HCT116 (cell line): ENCODE measurements at regions not wholly inside any gene's neighbourhood (a gene's known extent, or its start where the extent isn't known, plus 50 kb on each side); places are given as distances from the start of the nearest gene placed in this dataset.

Experiments used
- ATAC-seq: fragments of 200-7000 bp; cut with Tn5 transposase; 2 replicates; pipeline ENCODE4 v1.9.1; 2020; ENCODE audit warnings: mild to moderate bottlenecking, moderate library complexity
- BruUV-seq: library from RNA; stranded (reverse); fragments of 400-500 nt; replicated peaks from 2 replicates; lab custom pipeline; 2021; lab: Mats Ljungman, UMichigan
- CTCF ChIA-PET: fragments of 300-600 bp; sonication (Branson Sonifier 250); formaldehyde crosslinking; loops from one replicate; lab custom pipeline; 2021; ENCODE audit warnings: antibody characterized with exemption; lab: Charles Lee
- POLR2A ChIA-PET: fragments of 300-600, 350-600 bp; sonication (Branson Sonifier 250); formaldehyde crosslinking; loops from one replicate; lab custom pipeline; 2021; ENCODE audit warnings: antibody characterized with exemption; lab: Charles Lee
- RAD21 ChIA-PET, 2 experiments: fragments of 300-600 bp; sonication (Branson Sonifier 250); formaldehyde crosslinking; loops; one replicate each; lab custom pipeline; 2023; ENCODE audit warnings: low total read pairs in 2 of 2; ENCODE audit not compliant: uncharacterized antibody in 2 of 2, unreplicated experiment in 2 of 2, low non-redundant PET in 1 of 2; lab: Charles Lee
- DNase-seq: peaks from one replicate; pipeline ENCODE4 v3.0.0-alpha.2; 2010; ENCODE audit warnings: low read depth, low spot score
- H2AFZ ChIP-seq: fragments of 200-600 bp; shearing (Covaris generic), sonication (generic); 2 replicates; pipeline ENCODE4 v1.6.1; 2017; ENCODE audit warnings: low read depth, mixed run types, mixed read lengths, antibody characterized with exemption, low read length; ENCODE audit not compliant: poor library complexity, severe bottlenecking
- H3K27ac ChIP-seq: 2 replicates; pipeline ENCODE4 v1.5.1; 2012; ENCODE audit warnings: low read depth, low read length
- H3K27me3 ChIP-seq: fragments of 200-600 bp; sonication (generic); 2 replicates; pipeline ENCODE4 v1.6.1; 2016; ENCODE audit warnings: mixed run types, low read length, mixed read lengths; ENCODE audit not compliant: insufficient read depth
- H3K36me3 ChIP-seq, 2 experiments: fragments of 200-500 bp in 1 of 2; fragments of 200-600 bp in 1 of 2; sonication (Bioruptor generic) in 1 of 2; sonication (generic) in 1 of 2; 2 replicates each; pipeline versions ENCODE4 v1.5.1 to v1.6.1; 2014 to 2016; ENCODE audit warnings: low read length in 2 of 2, inconsistent platforms in 1 of 2, mixed read lengths in 1 of 2, mixed run types in 1 of 2; ENCODE audit not compliant: insufficient read depth in 2 of 2, control insufficient read depth in 1 of 2
- H3K4me1 ChIP-seq, 2 experiments: fragments of 200-600 bp in 1 of 2; sonication (generic) in 1 of 2; 2 replicates each; pipeline versions ENCODE4 v1.5.1 to v1.6.1; 2012 to 2017; ENCODE audit warnings: low read length in 2 of 2, inconsistent platforms in 1 of 2, mild to moderate bottlenecking in 1 of 2, mixed read lengths in 1 of 2, mixed run types in 1 of 2, moderate library complexity in 1 of 2; ENCODE audit not compliant: insufficient read depth in 2 of 2, control insufficient read depth in 1 of 2
- H3K4me2 ChIP-seq: fragments of 200-600 bp; sonication (generic); 2 replicates; pipeline ENCODE4 v1.6.1; 2017; ENCODE audit warnings: mixed run types, low read length, mixed read lengths
- H3K4me3 ChIP-seq, 2 experiments: fragments of 200-600 bp in 1 of 2; sonication (generic) in 1 of 2; replicated peaks in 1 of 2; 2 replicates each; pipeline ENCODE4 v1.5.1; 2011 to 2016; ENCODE audit warnings: low read length in 2 of 2, control low read depth in 1 of 2, low read depth in 1 of 2, mild to moderate bottlenecking in 1 of 2, mixed read lengths in 1 of 2, mixed run types in 1 of 2
- H3K79me2 ChIP-seq: fragments of 200-600 bp; sonication (generic); 2 replicates; pipeline ENCODE4 v1.6.1; 2017; ENCODE audit warnings: mild to moderate bottlenecking, mixed run types, low read length, moderate library complexity, mixed read lengths; ENCODE audit not compliant: insufficient read depth
- H3K9ac ChIP-seq: fragments of 200-600 bp; sonication (generic); 2 replicates; pipeline ENCODE4 v1.6.1; 2016; ENCODE audit warnings: low read length, mixed read lengths
- H3K9me2 ChIP-seq: fragments of 200-600 bp; sonication (generic), shearing (Covaris generic); 2 replicates; pipeline ENCODE4 v1.6.1; 2017; ENCODE audit warnings: mixed run types, mild to moderate bottlenecking, moderate library complexity; ENCODE audit not compliant: insufficient read depth
- H3K9me3 ChIP-seq, 2 experiments: fragments of 200-500 bp in 1 of 2; fragments of 200-600 bp in 1 of 2; sonication (Bioruptor generic) in 1 of 2; sonication (generic) in 1 of 2; 2 replicates each; pipeline ENCODE4 v1.6.1; 2014 to 2017; ENCODE audit warnings: low read length in 2 of 2, mixed read lengths in 2 of 2, inconsistent platforms in 1 of 2, low read depth in 1 of 2, mild to moderate bottlenecking in 1 of 2, mixed run types in 1 of 2, moderate library complexity in 1 of 2; ENCODE audit not compliant: control insufficient read depth in 1 of 2, insufficient read depth in 1 of 2
- H4K20me1 ChIP-seq: fragments of 200-600 bp; sonication (generic), shearing (Covaris generic); 2 replicates; pipeline ENCODE4 v1.6.1; 2017; ENCODE audit warnings: mixed run types, mild to moderate bottlenecking, moderate library complexity; ENCODE audit not compliant: insufficient read depth
- FOSL1 ChIP-seq: IDR thresholded peaks from 2 replicates; pipeline ENCODE4 v1.6.1; 2012; ENCODE audit warnings: low read depth
- SRF ChIP-seq: IDR thresholded peaks from 2 replicates; pipeline ENCODE4 v1.6.1; 2012; ENCODE audit warnings: low read depth
- intact Hi-C: fragments of 100-400 bp; cut with micrococcal nuclease; formaldehyde crosslinking; loops from 2 replicates; pipeline ENCODE4 v1.10.0; 2022
- TF ChIP-seq, protein P1 (sequence below), 3 experiments: fragments of 200-600 bp in 1 of 3; sonication (generic) in 1 of 3; IDR thresholded peaks in 2 of 3; conservative IDR thresholded peaks in 1 of 3; 2 replicates each; pipeline ENCODE4 v1.5.1; 2012 to 2017; ENCODE audit warnings: low read depth in 2 of 3, low read length in 2 of 3, antibody characterized with exemption in 1 of 3, borderline replicate concordance in 1 of 3, control low read depth in 1 of 3, mild to moderate bottlenecking in 1 of 3, mixed read lengths in 1 of 3, mixed run types in 1 of 3, moderate library complexity in 1 of 3; ENCODE audit not compliant: insufficient read depth in 1 of 3
- TF ChIP-seq, protein P2 (sequence below): IDR thresholded peaks from 2 replicates; pipeline ENCODE4 v1.6.1; 2012; ENCODE audit warnings: low read depth

DNA sequence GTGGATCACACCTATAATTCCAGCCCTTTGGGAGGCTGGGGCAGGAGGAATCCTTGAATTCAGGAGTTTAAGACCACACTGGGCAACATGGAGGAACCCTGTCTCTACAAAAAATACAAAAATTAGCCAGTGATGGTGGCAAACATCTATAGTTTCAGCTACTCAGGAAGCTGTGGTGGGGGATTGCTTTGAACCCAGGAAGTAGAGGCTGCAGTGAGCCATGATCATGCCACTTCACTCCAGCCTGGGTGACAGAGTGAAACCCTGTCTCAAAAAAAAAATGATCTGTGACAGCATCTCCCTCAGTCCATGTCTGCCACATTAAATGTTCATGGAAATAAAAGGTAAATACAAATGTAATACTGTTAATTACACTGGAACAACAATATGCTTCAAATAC is 121.4 kb upstream of the COL5A2 start (continued):
- TF ChIP-seq, protein P1, sequence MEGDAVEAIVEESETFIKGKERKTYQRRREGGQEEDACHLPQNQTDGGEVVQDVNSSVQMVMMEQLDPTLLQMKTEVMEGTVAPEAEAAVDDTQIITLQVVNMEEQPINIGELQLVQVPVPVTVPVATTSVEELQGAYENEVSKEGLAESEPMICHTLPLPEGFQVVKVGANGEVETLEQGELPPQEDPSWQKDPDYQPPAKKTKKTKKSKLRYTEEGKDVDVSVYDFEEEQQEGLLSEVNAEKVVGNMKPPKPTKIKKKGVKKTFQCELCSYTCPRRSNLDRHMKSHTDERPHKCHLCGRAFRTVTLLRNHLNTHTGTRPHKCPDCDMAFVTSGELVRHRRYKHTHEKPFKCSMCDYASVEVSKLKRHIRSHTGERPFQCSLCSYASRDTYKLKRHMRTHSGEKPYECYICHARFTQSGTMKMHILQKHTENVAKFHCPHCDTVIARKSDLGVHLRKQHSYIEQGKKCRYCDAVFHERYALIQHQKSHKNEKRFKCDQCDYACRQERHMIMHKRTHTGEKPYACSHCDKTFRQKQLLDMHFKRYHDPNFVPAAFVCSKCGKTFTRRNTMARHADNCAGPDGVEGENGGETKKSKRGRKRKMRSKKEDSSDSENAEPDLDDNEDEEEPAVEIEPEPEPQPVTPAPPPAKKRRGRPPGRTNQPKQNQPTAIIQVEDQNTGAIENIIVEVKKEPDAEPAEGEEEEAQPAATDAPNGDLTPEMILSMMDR (IDR thresholded peaks at IDR 0.05 in 2 of 3, conservative IDR thresholded peaks at IDR 0.05 in 1 of 3; ENCODE audit: borderline replicate concordance in 1 of 3, insufficient read depth in 1 of 3, low read depth in 2 of 3, low read length in 2 of 3) = no peak
- TF ChIP-seq, protein P2, sequence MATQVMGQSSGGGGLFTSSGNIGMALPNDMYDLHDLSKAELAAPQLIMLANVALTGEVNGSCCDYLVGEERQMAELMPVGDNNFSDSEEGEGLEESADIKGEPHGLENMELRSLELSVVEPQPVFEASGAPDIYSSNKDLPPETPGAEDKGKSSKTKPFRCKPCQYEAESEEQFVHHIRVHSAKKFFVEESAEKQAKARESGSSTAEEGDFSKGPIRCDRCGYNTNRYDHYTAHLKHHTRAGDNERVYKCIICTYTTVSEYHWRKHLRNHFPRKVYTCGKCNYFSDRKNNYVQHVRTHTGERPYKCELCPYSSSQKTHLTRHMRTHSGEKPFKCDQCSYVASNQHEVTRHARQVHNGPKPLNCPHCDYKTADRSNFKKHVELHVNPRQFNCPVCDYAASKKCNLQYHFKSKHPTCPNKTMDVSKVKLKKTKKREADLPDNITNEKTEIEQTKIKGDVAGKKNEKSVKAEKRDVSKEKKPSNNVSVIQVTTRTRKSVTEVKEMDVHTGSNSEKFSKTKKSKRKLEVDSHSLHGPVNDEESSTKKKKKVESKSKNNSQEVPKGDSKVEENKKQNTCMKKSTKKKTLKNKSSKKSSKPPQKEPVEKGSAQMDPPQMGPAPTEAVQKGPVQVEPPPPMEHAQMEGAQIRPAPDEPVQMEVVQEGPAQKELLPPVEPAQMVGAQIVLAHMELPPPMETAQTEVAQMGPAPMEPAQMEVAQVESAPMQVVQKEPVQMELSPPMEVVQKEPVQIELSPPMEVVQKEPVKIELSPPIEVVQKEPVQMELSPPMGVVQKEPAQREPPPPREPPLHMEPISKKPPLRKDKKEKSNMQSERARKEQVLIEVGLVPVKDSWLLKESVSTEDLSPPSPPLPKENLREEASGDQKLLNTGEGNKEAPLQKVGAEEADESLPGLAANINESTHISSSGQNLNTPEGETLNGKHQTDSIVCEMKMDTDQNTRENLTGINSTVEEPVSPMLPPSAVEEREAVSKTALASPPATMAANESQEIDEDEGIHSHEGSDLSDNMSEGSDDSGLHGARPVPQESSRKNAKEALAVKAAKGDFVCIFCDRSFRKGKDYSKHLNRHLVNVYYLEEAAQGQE = no peak
- TF ChIP-seq, all 23 proteins: peak for 0

DNA sequence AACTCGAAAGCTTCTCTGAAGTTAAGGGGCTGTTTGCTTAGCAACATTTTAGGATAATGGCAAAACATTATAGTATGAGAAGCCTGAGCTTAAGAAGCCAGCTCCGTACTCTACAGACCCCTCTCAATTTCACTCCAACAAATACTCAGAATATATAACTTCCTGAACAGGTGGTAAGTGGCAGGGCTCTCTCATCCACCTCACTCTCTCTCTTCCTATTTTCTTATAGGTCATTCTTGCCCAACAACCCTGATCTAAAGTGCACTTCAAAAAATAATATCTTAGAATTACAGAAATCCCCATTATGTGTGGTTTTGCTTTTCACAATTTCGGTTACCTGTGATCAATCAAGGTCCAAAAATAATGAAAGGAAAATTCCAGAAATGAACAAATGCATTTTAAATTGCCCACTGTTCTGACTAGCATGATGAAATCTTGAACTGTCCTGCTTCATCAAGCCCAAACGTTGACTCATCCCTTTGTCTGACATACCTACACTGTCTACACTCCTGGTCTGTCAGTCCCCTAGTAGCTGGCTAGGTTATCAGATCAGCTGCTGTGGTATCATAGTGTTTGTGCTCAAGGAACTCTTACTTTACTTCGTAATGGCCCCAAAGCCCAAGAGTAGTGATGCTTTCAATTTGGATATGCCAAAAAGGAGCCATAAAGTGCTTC is 122.8 kb upstream of the COL5A2 start:
- intact Hi-C loops = no loop called here
- RAD21 ChIA-PET = no interaction called here
- Histone ChIP-seq H3K9me2 (no peaks in the 10 kb centered on the region; the same call in 1 of the 2 replicates), H4K20me1 (no peaks in the 10 kb centered on the region), H3K79me2 (no peaks in the 10 kb centered on the region), H3K4me2 (no peak overlapping the region), H3K27me3 (no peaks in the 10 kb centered on the region), H3K36me3 (no peaks in the 10 kb centered on the region), H3K27ac (no peak overlapping the region), H3K9ac (no peak overlapping the region), H3K4me1 (peaks cover 0 to 7% of the 10 kb centered on the region in 2 experiments; a peak in 2 of 4 replicates), H3K9me3 (no peaks in the 10 kb centered on the region), H3K4me3 (no peak overlapping the region), H2AFZ (no peak overlapping the region)
- no peak for DNase-seq
- no peak for ATAC-seq
- TF ChIP-seq SRF (no peak), FOSL1 (peak; percentile 35; the same call in 1 of the 2 replicates)
- no TSS peak for BruUV-seq
- CTCF ChIA-PET = no interaction called here
- POLR2A ChIA-PET = no interaction called here
